ENCODE measurements at regions not wholly inside any gene's neighbourhood (a gene's known extent, or its start where the extent isn't known, plus 50 kb on each side); places are given as distances from the start of the nearest gene placed in this dataset.

GRCh38 chr14:42563313-42563712 lies 956.6 kb downstream of the LRFN5 start:
- TF ChIP-seq CTCF (conservative IDR thresholded peaks at IDR 0.05): no peak
- H3K36me3 Mint-ChIP-seq (ENCODE audit: low read depth): no peaks in the 10 kb centered on the region
- no peak overlapping the region for H3K27ac Mint-ChIP-seq (ENCODE audit: unreplicated experiment)
- no peak overlapping the region for H3K4me3 Mint-ChIP-seq
- no peaks in the 10 kb centered on the region for H3K9me3 Mint-ChIP-seq
- DNase-seq (ENCODE audit: low read depth, low spot score): no peak
- no peaks in the 10 kb centered on the region for H3K27me3 Mint-ChIP-seq (ENCODE audit: low read depth)
- no peaks in the 10 kb centered on the region for H3K4me1 Mint-ChIP-seq

GRCh38 chr14:42556551-42556950 lies 949.9 kb downstream of the LRFN5 start:
- no peak for DNase-seq (ENCODE audit: low read depth, low spot score)
- Mint-ChIP-seq H3K4me1 (no peaks in the 10 kb centered on the region), H3K4me3 (no peak overlapping the region), H3K27ac (ENCODE audit: unreplicated experiment) (no peak overlapping the region), H3K36me3 (ENCODE audit: low read depth) (no peaks in the 10 kb centered on the region), H3K27me3 (ENCODE audit: low read depth) (no peaks in the 10 kb centered on the region), H3K9me3 (no peaks in the 10 kb centered on the region)
- TF ChIP-seq CTCF (conservative IDR thresholded peaks at IDR 0.05): no peak

- TF ChIP-seq CTCF (conservative IDR thresholded peaks at IDR 0.05): no peak
- no peaks in the 10 kb centered on the region for H3K36me3 Mint-ChIP-seq (ENCODE audit: low read depth)
- no peak for DNase-seq (ENCODE audit: low read depth, low spot score)
- H3K4me3 Mint-ChIP-seq: no peak overlapping the region
- no peak overlapping the region for H3K27ac Mint-ChIP-seq (ENCODE audit: unreplicated experiment)
- H3K9me3 Mint-ChIP-seq: no peaks in the 10 kb centered on the region
- no peaks in the 10 kb centered on the region for H3K27me3 Mint-ChIP-seq (ENCODE audit: low read depth)
- H3K4me1 Mint-ChIP-seq: no peaks in the 10 kb centered on the region
These were observed 948.7 kb downstream of the LRFN5 start for GRCh38 chr14:42555365-42555764.

GRCh38 chr14:42554091-42554490 lies 947.4 kb downstream of the LRFN5 start:
- no peaks in the 10 kb centered on the region for H3K27me3 Mint-ChIP-seq (ENCODE audit: low read depth)
- no peak for TF ChIP-seq CTCF (conservative IDR thresholded peaks at IDR 0.05)
- no peak overlapping the region for H3K4me3 Mint-ChIP-seq
- H3K27ac Mint-ChIP-seq (ENCODE audit: unreplicated experiment): no peak overlapping the region
- no peaks in the 10 kb centered on the region for H3K9me3 Mint-ChIP-seq
- no peaks in the 10 kb centered on the region for H3K36me3 Mint-ChIP-seq (ENCODE audit: low read depth)
- no peaks in the 10 kb centered on the region for H3K4me1 Mint-ChIP-seq
- no peak for DNase-seq (ENCODE audit: low read depth, low spot score)

GRCh38 chr14:42550310-42550709 lies 943.6 kb downstream of the LRFN5 start:
- Mint-ChIP-seq H3K9me3 (no peaks in the 10 kb centered on the region), H3K4me3 (no peak overlapping the region), H3K27ac (ENCODE audit: unreplicated experiment) (no peak overlapping the region), H3K36me3 (ENCODE audit: low read depth) (no peaks in the 10 kb centered on the region), H3K27me3 (ENCODE audit: low read depth) (no peaks in the 10 kb centered on the region), H3K4me1 (no peaks in the 10 kb centered on the region)
- no peak for TF ChIP-seq CTCF (conservative IDR thresholded peaks at IDR 0.05)
- no peak for DNase-seq (ENCODE audit: low read depth, low spot score)

GRCh38 chr14:42548349-42548748 lies 941.7 kb downstream of the LRFN5 start:
- TF ChIP-seq CTCF (conservative IDR thresholded peaks at IDR 0.05): no peak
- Mint-ChIP-seq H3K4me1 (no peaks in the 10 kb centered on the region), H3K27me3 (ENCODE audit: low read depth) (no peaks in the 10 kb centered on the region), H3K9me3 (no peaks in the 10 kb centered on the region), H3K36me3 (ENCODE audit: low read depth) (no peaks in the 10 kb centered on the region), H3K27ac (ENCODE audit: unreplicated experiment) (no peak overlapping the region), H3K4me3 (no peak overlapping the region)
- DNase-seq (ENCODE audit: low read depth, low spot score): no peak

Measured in neural crest cell (in vitro differentiated cells).